NCI-H2107 treated with DMSO at 0.1 percent for 48 hours (cell line): ENCODE measurements at regions not wholly inside any gene's neighbourhood (a gene's known extent, or its start where the extent isn't known, plus 50 kb on each side); places are given as distances from the start of the nearest gene placed in this dataset.

Experiments
- DNase-seq: peaks from one replicate; lab custom pipeline; 2025; ENCODE audit not compliant: unreplicated experiment; lab: John Stamatoyannopoulos, UW

- DNase-seq, result no peak
Measured at GRCh38 chr7:25279705-25280104, 51.4 kb upstream of the NPVF start.

DNA sequence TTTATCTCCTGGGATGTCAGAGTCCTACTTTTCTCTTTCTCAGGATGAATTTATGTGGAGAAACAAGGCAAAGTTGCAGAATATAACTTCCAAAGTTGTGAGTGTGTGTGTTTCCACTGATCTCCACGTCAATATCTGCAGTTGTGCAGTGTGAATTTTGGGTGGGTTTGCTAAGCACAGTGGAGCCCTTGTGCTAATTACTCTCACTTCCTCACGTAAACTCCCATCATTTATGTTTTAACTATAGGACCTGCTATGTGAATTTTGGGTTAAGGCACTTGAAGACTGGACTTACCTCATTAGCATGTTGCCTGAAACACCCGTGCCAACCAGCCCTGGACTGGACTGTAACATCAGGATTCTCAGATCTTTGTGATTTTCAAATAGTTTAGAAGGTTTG is 51.9 kb upstream of the NPVF start:
- no peak for DNase-seq

DNA sequence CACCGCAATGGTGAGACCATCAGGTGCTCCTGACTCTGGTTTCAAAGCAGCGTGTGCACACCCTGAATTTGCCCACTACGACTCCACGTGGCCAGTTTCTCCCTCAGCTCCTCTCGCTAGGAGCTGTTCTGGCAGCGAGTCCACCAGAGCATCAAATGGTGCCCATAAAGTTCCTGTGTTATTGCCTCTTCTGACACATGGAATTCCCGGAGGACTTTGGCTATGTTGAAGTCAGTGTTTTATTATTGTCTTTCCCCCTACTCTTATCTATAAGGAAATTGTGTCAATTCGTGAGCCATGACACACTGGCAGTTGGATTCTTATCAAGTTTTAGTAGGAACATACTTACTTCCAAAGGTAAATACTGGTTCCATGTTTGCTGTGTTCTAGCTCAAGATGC is 53.9 kb upstream of the NPVF start:
- no peak for DNase-seq

- no peak for DNase-seq
Measured at GRCh38 chr7:25286756-25287155, 58.5 kb upstream of the NPVF start.

DNA sequence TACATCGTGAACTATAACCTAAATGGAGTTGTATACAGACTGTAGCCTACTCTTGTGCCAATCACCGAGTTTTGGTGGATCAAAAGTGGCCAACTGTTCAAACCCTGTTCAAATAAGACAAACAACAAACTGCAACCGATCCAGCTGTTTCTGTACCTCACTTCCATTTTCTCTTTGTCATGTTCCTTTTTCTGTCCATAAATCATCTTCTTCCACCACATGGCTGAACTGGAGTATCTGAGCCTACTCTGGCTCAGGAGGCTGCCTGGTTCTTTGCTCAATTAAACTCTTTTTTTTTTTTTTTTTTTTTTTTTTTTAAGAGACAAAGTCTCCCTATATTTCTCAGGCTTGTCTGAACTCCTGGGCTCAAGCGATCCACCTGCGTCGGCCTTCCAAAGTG is 59.0 kb upstream of the NPVF start:
- no peak for DNase-seq

DNA sequence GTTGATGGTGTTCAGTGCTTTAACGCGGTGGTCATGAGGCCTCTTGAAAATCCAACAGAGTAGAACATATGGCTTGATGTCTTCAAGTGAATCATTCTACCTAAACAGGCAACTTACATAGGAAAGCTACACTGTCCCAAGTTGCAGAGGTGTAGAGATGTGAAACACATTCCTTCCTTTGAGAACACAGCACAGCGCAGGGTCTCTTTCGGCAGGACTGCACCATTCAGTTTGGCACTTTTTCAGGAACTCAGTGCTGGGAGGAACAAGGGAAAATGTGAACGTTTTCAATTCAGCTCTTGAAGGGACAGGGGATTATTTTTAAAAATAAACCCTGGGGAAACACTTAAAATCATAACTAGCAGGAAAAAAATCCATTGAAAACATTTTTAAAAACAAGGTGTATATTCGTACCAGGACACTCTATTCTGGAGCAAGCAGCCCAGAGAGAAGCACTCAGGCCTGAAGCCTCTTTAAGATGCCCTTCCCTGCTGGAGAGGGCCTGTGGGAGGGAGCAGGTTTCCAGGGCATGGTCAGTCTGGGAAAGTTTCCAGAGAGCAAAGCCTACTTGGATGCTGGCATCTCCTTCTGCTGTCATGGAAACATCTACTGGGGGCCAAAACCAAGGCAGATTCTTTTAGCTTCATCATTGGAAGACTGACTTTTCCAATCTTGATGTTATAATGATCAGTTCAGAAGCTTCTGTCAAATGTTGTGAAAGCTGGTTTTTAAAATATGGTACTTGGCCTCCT is 60.4 kb upstream of the NPVF start:
- no peak for DNase-seq

GRCh38 chr7:25289518-25289917 is 61.2 kb upstream of the NPVF start:
- no peak for DNase-seq

- no peak for DNase-seq
Measured at GRCh38 chr7:25294624-25295023, 66.3 kb upstream of the NPVF start.

DNA sequence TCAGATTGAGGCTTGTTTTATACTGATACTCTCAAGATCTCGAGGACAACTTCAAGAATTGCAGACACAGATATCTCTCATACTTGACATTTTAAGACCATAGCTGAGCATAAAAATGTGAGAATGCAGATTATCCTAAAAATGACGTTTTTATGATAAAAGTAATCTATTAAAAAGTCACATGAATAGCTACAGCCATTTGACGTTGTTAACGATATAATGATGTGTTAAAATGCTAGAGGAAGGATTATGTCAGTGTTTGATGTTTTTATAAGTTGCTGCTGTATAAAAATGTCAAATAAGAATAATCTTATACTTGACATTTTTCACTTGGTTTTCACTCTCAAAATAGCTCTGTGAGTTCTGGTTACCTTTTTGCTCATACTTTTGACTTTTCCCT is 67.1 kb upstream of the NPVF start:
- no peak for DNase-seq

DNA sequence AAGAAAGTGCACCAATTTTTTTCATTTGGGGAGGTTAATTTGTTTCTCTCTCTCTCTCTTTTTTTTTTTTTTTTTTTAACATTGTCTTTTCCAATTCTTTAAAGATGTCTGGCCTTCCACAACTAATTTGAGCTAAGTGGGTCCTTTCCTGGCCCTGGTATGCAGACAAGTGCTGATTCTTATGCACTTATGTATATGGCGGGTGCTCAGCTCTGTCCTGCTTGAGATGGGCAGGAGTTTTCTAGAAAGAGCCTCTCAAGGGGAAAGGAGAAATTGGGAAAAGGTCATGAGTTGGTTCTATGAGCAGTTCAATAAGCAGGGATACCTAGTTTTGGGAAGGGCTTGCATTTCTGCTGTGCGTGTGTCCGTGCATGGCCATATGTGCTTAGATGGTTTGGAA is 67.8 kb upstream of the NPVF start:
- no peak for DNase-seq

DNA sequence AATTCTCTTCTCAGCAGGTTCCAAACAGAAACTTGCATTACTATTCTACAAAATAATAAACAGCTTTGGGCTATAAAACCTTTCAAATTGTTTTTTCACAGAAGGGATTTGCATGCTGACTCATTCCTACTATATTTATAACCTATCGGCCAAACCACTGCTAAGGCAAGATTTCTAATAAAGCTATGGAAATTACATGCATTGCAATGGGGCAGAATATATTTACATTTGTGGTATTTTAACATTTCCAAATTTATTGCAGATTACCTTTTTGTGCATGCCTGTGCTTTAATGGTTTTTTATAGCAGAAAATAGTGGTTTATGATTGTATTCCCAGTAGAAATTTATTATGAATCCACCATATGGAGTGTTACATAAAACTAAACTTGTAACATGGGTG is 69.0 kb upstream of the NPVF start:
- no peak for DNase-seq

DNA sequence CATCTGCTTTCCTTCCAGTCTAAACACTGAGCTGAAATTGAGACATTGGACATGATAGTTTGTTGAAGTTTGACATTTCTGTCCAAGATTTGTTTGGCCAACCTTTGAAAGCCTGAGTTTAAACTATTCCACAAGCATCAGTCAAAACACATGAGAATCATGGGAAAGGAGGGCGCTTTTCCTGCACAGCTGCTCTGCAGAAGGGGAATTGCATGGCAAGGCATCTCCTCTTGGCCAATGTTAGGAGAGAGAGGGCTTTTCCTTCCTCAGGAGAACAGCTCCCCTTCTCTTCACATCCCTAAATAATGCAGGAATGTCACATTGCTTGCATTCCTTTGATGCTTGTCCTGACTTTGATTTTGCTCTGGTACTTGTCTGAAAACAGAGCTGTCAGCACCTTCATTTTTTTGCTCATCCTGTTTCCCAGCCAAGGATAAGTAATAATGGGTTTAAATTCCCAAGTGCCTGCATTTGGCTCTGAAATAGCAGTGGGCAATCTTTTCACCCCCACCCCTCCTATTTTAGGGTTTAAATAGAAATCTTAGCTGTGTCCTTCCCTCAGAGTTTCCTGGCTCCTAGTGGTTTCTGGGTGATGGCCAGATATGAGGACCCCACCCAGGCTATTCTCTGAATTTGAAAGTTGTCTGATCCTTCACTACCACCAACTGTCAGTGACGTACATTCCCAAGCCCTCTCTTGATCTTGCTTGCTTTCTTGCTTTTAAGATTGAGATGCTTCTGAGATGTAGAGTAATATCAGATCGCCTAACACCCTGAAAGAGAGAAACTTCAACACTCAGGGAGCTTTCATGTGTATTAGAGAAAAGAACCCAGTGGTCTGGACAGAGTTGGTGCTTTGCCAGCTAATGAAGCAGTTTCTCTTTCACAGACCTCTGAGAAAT is 75.2 kb upstream of the NPVF start:
- DNase-seq, result no peak

GRCh38 chr7:25304691-25305090 is 76.4 kb upstream of the NPVF start:
- no peak for DNase-seq

DNA sequence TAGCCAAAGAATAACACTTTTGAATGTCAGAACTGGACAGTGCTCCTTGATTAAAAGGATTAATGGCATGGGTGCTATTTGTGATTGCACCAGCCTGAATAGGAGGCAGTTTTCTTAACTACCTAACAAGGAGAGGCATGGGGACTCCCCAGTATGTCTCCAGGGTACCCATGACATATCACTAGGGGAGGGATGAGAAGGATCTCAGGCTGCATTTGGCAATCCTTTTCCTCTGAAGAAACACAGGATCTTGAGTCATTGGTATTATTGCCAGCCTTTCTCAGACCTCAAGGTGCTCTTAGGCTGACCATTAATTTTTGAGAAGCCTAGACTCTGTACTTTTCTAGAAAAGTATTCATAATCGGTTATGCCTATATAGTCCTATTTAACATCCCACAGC is 77.5 kb upstream of the NPVF start:
- no peak for DNase-seq

GRCh38 chr7:25307624-25308023 is 79.3 kb upstream of the NPVF start:
- no peak for DNase-seq

DNA sequence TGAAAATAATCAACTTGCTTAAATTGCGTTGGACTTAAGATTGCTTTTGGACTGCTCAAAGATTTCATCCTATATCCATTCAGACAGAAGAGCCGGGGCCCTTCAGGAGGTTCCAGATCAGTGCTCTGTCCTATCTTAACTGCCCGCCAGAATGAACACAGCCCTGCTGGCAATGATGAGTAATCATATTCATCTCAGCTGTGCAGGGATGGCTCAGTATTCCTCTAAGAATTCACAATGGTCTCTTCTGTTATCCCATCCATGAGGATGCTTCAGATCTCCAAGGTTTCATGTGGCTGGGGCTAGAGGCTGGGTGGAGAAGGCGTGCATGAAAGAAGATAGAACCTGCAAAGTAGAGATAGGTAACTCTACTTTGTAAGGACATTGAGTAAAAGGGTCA is 80.0 kb upstream of the NPVF start:
- DNase-seq, result no peak

DNA sequence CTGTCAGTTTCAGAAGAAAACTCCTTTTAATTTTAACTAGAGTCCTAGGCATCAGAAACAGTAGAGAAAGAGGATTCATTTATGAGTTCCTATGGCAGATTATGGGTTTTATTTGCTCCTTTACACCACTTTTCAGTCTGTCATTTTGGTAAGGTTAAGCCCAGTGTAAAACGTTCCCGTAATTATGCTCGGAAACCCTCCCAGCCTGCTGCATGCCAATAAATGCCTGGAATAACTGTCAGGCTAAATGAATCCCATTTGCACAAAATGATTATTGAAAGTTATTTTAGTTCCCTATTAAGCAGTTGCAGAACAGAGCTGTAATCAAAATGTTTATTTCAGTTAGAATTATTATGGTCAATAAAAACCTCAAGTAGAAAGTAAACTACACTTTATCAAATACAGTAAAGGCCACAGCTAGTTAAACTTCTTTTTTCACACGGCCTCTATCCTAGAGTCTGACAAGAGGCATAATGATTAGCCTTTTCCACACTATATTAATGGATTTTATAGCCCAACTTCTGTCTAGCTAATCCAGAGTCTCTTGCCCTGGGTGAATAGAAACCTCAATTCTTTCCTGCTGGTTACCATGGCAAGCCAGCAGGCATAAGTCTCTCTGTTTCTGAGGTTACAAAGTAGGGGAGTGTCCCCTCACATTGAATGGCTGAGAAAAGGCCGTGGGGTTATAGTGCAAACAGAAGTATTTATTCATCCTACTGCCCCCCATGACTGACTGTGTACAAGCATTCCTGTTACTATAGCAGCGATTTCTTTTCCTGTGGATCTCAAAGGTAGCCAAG is 80.8 kb upstream of the NPVF start:
- DNase-seq, result no peak

DNA sequence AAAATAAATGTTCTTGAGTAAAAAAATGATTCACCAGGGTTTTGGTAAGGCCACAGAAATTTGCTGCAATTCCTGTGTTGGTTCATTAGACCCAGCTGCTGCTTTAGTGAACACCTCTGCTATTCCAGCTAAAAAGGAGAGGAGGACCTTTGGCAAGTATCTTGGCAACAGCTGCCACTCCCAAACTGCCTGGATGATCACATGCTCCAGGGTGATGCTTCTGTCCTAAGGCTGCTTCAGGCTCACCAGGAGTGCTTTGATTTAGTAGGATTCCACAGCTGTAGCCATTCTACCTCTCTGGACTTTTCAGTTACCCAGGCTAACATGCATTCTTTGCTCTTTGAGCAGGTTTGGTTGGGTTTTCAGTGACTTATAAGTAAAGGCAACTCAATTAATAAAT is 82.6 kb upstream of the NPVF start:
- no peak for DNase-seq

DNA sequence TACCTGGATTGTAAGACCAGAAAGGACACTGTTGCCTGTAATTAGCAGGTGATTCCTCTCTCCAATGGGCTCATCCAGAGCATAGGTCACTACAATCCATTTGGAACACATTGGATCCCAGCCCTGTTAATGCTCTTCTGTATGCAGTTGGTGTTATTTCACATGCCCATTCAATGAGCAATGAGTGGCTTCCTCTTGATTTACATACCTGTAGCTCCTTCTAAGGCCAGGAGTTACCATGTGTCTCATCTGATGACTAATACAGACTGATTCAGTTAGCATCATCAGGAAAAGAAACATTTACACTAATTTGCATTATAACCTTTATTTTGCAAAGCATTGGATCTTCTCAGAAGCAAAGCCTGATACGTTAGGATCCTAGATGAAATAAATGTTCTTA is 83.1 kb upstream of the NPVF start:
- no peak for DNase-seq

- DNase-seq, result no peak
Measured at GRCh38 chr7:25312968-25313367, 84.7 kb upstream of the NPVF start.

DNA sequence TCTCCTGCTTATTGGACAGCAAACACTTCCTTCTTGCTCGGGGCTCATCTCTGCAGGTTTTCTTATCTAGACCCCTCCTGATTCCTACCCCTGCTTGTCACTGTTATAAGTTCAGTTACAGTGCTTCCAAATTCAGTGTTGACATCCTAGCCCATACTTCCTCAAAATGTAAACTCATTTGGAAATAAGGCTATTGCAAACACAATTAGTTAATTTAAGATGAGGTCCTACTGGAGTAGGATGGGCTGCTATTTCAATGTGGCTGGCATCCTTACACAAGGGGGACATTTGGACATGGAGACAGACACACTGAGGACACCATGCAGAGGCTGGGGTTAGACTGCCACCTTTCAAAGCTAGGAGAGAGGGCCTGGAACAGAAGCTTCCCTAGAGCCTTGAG is 85.2 kb upstream of the NPVF start:
- no peak for DNase-seq
